EL (cell line): ENCODE measurements at regions not wholly inside any gene's neighbourhood (a gene's known extent, or its start where the extent isn't known, plus 50 kb on each side); places are given as distances from the start of the nearest gene placed in this dataset.

Experiments used
- DNase-seq: peaks from one replicate; pipeline ENCODE4 v3.0.0-alpha.2; 2016

GRCh38 chr14:71472356-71473340, 459.6 kb upstream of the RGS6 start:
- DNase-seq: peak; percentile 58

GRCh38 chr14:71473843-71474242, 458.4 kb upstream of the RGS6 start:
- DNase-seq: no peak

- no peak for DNase-seq
Measured at GRCh38 chr14:71474301-71475265, 457.6 kb upstream of the RGS6 start.

DNA sequence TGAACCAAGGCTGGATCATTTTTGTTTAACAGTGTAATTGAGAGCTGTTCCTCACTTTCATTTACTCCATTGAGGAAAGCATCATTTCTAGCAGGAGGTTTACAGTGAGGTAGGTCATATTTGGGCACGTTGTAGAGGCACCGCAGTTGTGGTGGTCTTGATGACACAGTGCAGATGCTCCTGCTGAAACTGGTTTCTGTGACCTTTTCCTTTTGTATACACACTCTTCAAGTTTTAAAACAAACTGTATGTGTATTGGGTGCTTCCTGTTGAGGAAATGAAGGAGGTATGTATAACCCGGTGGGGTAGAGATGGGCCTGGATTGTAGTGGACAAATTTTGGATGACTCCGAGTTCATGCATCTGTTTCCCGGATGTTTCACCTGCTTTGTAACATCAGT, 456.3 kb upstream of the RGS6 start:
- DNase-seq: no peak

DNA sequence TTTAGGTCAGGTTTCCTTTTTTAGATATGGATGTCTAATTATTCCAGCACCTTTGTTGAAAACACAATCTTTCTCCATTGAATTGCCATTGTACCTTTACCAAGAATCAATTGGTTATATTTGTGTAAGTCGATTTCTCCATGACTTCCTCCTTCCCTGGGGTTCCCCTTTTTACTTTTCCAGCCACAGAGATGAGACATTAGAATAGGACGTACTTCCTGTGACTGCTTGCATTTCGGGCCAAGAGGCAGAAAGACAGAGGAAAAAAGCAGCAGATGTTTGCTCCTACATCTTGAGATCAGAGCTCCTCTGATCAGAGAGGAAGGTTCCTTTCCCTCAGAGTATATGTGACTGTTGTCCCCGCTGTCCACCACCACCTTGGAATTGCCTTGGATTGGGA, 453.7 kb upstream of the RGS6 start:
- peak; percentile 80 for DNase-seq

DNA sequence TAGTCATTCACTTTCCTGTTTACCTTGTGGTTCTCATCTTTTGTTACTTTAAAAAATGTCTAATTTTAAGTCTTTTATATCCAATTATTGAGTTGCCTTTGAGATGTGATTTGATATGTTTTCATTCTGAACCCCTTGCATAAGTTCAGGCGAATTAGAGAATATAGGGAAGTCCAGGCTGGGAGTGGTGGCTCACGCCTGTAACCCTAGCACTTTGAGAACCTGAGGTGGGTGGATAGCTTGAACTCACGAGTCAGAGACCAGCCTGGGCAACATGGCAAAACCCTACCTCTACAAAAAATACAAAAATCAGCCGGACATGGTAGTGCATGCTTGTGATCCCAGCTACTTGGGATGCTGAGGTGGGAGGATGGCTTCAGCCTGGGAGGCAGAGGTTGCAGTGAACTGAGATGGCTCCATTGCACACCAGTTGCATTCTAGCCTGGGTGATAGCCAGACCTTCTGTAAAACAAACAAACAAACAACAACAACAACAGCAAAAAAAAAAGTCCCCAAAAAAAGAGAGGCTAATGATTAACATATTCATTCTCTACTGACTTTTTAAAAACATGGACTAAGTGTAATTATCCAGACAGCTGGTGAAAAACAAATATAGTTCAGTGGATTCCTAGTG, 451.1 kb upstream of the RGS6 start:
- no peak for DNase-seq

GRCh38 chr14:71482671-71483070, 449.6 kb upstream of the RGS6 start:
- no peak for DNase-seq

GRCh38 chr14:71483154-71483553, 449.1 kb upstream of the RGS6 start:
- no peak for DNase-seq

DNA sequence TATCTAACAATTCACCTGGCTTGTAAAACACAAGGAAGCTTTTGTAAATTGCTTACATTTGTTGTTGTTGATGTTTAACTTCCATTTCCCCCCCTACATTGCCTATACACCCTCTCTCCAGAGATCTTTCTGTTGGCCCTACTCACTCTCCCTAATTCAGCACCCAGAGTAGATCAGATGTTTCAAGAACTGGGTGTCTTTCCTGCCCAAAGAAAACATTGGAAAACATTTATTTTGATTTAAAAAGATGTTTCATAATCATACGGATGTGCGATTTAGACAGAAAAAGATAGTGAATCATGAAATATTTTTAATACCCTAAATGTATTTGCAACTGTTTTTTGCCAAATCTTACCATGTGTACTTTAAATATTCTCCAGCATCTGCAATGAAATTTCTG, 446.4 kb upstream of the RGS6 start:
- no peak for DNase-seq

DNA sequence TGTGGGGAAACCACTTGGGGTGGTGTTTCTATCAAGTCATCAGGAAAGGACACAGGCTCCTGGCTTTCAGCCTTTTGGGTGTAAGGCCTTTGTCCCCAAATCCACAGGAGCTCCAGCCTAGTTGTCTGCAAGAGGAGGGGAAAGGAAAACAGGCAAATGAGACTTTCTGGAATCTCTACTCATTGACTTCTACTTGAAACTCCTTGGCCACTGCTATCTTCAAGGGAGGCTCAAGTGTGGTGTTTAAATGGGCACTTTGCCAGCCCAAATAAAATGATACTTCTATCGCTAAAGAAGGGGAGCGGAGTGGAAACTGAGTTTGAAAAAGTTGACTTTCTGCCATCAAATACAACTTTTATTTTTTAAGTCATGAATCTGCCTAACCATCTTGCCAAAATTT, 445.9 kb upstream of the RGS6 start:
- no peak for DNase-seq

DNA sequence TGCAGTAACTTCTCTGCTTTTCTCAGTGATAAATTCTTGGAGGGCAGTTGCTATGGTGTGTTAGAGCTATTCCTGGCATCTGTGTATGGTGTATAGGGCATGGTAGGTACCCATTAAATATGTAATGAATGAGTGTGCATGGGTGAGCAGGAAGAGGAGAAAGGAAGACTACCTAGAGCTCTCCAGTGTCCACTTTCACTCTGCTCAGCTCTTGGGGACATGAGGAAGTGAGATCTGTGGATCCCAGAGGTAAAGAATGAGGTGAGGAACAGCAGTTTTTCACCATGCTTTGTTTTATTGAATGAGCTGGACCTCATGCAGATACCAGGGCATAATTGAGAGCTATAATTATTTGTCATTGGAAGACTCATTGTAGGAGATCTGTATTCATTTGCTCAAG, 444.8 kb upstream of the RGS6 start:
- no peak for DNase-seq

DNA sequence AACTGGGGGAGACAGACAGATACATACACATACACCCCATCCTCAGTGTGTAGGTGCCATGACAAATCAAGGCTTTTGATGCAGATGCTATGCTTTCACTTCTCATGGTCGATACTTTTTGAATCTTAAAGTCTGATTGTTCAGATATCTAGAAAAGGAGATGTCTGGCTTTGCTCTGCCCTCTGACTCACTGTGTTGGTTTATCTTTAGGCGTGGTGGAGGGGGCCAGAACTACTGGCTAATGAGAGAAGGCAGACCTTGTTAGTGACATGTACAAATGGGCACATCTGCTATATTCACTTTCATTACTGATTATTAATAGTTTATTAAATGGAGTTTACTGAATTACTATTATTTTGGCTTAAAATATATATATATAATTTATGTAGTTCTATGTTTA, 444.3 kb upstream of the RGS6 start:
- peak; percentile 35 for DNase-seq

DNA sequence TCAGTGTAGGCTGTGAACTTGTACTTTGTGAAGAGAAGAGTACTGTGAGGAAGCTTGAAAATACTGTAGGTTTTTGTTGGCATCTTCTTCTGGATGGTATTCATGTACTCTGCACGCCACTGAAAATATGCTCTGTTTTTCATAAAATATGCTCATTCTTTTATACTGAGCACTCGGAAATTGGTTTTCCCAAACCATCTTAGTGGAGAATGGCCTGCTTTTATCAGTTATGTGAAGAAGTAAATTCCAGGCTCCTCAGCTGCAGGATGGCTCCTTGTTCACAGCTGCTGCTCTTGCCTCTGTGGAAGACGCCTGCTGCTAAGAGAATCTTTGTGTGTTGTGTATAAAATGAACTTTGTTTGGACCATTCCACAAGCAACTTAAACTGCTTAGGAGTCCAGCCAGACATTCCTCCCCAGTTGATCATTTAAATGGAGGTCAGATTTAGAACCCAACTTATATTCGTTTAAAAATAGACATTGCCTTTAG, 443.5 kb upstream of the RGS6 start:
- DNase-seq: no peak

GRCh38 chr14:71489742-71490141, 442.5 kb upstream of the RGS6 start:
- DNase-seq: no peak

- no peak for DNase-seq
Measured at GRCh38 chr14:71491931-71492330, 440.3 kb upstream of the RGS6 start.

GRCh38 chr14:71492346-71492745, 439.9 kb upstream of the RGS6 start:
- no peak for DNase-seq

GRCh38 chr14:71497645-71498086, 434.6 kb upstream of the RGS6 start:
- peak; percentile 41 for DNase-seq

DNA sequence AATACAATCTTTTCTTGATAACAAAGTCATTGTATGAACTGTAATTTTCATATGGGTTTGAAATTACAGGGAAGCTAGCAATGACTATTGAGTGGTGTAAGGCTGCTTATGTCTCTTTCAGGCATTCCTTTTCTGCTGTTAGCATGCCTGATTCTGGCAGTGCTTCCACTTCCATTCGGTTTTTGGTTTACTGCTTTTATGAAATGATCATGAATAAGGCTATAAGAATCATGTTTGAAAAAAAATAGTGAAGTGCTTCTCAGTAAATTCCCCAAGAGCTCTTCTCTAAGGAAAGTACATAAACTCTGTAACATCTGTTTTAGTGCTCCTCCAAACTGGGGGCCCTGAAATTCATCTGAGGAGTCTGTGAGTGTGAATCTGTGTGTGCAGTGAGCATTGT, 434.0 kb upstream of the RGS6 start:
- peak; percentile 15 for DNase-seq

- no peak for DNase-seq
Measured at GRCh38 chr14:71499018-71499417, 433.2 kb upstream of the RGS6 start.

- DNase-seq: no peak
Measured at GRCh38 chr14:71507681-71508080, 424.5 kb upstream of the RGS6 start.

GRCh38 chr14:71508901-71509300, 423.3 kb upstream of the RGS6 start:
- no peak for DNase-seq

GRCh38 chr14:71511152-71511551, 421.1 kb upstream of the RGS6 start:
- DNase-seq: no peak
